Caco-2 (cell line): ENCODE measurements at regions not wholly inside any gene's neighbourhood (a gene's known extent, or its start where the extent isn't known, plus 50 kb on each side); places are given as distances from the start of the nearest gene placed in this dataset.

Experiments used
- BruUV-seq: library from RNA; stranded (reverse); fragments of 400-500 nt; replicated peaks from 2 replicates; lab custom pipeline; 2021; lab: Mats Ljungman, UMichigan
- CTCF ChIA-PET: fragments of 300-600 bp; sonication (Branson Sonifier 250); formaldehyde crosslinking; loops from one replicate; lab custom pipeline; 2022; ENCODE audit warnings: antibody characterized with exemption; lab: Charles Lee
- POLR2A ChIA-PET: fragments of 300-600 bp; sonication (Branson Sonifier 250); formaldehyde crosslinking; loops from one replicate; lab custom pipeline; 2022; ENCODE audit warnings: antibody characterized with exemption; lab: Charles Lee
- DNase-seq, 2 experiments: peaks; one replicate each; pipeline versions ENCODE4 v3.0.0 to v3.0.0-alpha.2; 2020 to 2022
- H3K27me3 ChIP-seq: replicated peaks from 2 replicates; pipeline ENCODE4 v1.6.0; 2011; ENCODE audit warnings: low read length; ENCODE audit not compliant: control insufficient read depth, insufficient read depth
- H3K36me3 ChIP-seq: 2 replicates; pipeline ENCODE4 v1.5.1; 2011; ENCODE audit warnings: low read length; ENCODE audit not compliant: control insufficient read depth, insufficient read depth
- H3K4me1 ChIP-seq: fragments of 250-450 bp; sonication (Bioruptor Pico); 2 replicates; pipeline ENCODE4 v1.5.1; 2020; ENCODE audit warnings: mild to moderate bottlenecking
- H3K4me3 ChIP-seq: 2 replicates; pipeline ENCODE4 v1.5.1; 2011; ENCODE audit warnings: low read depth, mild to moderate bottlenecking, control low read depth, low read length
- H3K9me3 ChIP-seq: fragments of 250-450 bp; sonication (Bioruptor Pico); 2 replicates; pipeline ENCODE4 v1.5.1; 2020; ENCODE audit warnings: mild to moderate bottlenecking, moderate library complexity
- H3K27ac Mint-ChIP-seq: one replicate; pipeline ENCODE4 v1.8.0; 2022; ENCODE audit warnings: mixed read lengths; ENCODE audit not compliant: unreplicated experiment
- H3K27me3 Mint-ChIP-seq: one replicate; pipeline ENCODE4 v1.8.0; 2022; ENCODE audit warnings: mixed read lengths; ENCODE audit not compliant: insufficient read depth, unreplicated experiment
- H3K36me3 Mint-ChIP-seq: one replicate; pipeline ENCODE4 v1.8.0; 2022; ENCODE audit warnings: mild to moderate bottlenecking, mixed read lengths; ENCODE audit not compliant: insufficient read depth, unreplicated experiment
- H3K4me1 Mint-ChIP-seq: one replicate; pipeline ENCODE4 v1.8.0; 2022; ENCODE audit warnings: low read depth, mixed read lengths; ENCODE audit not compliant: unreplicated experiment
- H3K4me3 Mint-ChIP-seq: one replicate; pipeline ENCODE4 v1.8.0; 2022; ENCODE audit warnings: mild to moderate bottlenecking, moderate library complexity, mixed read lengths; ENCODE audit not compliant: unreplicated experiment
- H3K9me3 Mint-ChIP-seq: one replicate; pipeline ENCODE4 v1.8.0; 2022; ENCODE audit warnings: mixed read lengths; ENCODE audit not compliant: unreplicated experiment
- intact Hi-C: fragments of 100-400 bp; cut with micrococcal nuclease; formaldehyde crosslinking; loops from one replicate; pipeline ENCODE4 v1.10.0; 2022; ENCODE audit not compliant: unreplicated experiment
- TF ChIP-seq, protein P1 (sequence below), 2 experiments: fragments of 200-600 bp in 1 of 2; IDR thresholded peaks; 1 replicate in 1 of 2; 2 replicates in 1 of 2; pipeline versions ENCODE4 v1.5.1 to v1.8.0; 2011 to 2022; ENCODE audit warnings: antibody characterized with exemption in 1 of 2, control low read depth in 1 of 2, inconsistent platforms in 1 of 2, low read depth in 1 of 2, low read length in 1 of 2, mild to moderate bottlenecking in 1 of 2, moderate library complexity in 1 of 2; ENCODE audit not compliant: insufficient read depth in 1 of 2, severe bottlenecking in 1 of 2, unreplicated experiment in 1 of 2

DNA sequence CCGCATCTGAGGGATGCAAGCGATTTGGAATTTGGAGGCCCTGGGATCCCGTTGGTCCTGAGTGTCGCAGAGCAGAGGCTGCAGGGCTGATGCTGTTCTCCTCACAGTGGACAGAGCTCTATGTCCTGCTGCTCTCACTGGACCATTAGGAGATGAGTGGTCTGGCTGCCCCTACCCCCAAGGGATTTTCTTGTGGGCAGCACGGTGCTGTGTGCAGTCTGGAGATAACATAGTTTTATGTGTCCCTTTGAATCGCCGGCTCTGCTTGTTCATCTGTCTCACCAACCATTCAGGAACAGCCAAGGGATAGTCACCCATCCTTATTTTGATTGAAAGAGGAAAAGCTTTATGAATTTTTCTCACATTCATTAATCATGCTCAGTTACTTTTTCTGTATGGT lies 49.9 kb downstream of the CHRM3 start:
- no peaks in the 10 kb centered on the region for H3K27me3 Mint-ChIP-seq
- H3K4me3 Mint-ChIP-seq = no peak overlapping the region
- Histone ChIP-seq H3K36me3 (no peaks in the 10 kb centered on the region), H3K9me3 (no peaks in the 10 kb centered on the region), H3K4me3 (no peak overlapping the region), H3K4me1 (no peaks in the 10 kb centered on the region), H3K27me3 (no peaks in the 10 kb centered on the region)
- H3K9me3 Mint-ChIP-seq = no peaks in the 10 kb centered on the region
- H3K36me3 Mint-ChIP-seq = no peaks in the 10 kb centered on the region
- no TSS peak for BruUV-seq
- CTCF ChIA-PET = no interaction called here
- intact Hi-C loops = no loop called here
- H3K27ac Mint-ChIP-seq = no peak overlapping the region
- POLR2A ChIA-PET = no interaction called here
- H3K4me1 Mint-ChIP-seq = no peaks in the 10 kb centered on the region
- DNase-seq = no peak
- TF ChIP-seq, protein P1, sequence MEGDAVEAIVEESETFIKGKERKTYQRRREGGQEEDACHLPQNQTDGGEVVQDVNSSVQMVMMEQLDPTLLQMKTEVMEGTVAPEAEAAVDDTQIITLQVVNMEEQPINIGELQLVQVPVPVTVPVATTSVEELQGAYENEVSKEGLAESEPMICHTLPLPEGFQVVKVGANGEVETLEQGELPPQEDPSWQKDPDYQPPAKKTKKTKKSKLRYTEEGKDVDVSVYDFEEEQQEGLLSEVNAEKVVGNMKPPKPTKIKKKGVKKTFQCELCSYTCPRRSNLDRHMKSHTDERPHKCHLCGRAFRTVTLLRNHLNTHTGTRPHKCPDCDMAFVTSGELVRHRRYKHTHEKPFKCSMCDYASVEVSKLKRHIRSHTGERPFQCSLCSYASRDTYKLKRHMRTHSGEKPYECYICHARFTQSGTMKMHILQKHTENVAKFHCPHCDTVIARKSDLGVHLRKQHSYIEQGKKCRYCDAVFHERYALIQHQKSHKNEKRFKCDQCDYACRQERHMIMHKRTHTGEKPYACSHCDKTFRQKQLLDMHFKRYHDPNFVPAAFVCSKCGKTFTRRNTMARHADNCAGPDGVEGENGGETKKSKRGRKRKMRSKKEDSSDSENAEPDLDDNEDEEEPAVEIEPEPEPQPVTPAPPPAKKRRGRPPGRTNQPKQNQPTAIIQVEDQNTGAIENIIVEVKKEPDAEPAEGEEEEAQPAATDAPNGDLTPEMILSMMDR (IDR thresholded peaks at IDR 0.05; ENCODE audit: insufficient read depth in 1 of 2, low read depth in 1 of 2, low read length in 1 of 2, severe bottlenecking in 1 of 2, unreplicated experiment in 1 of 2) = no peak

DNA sequence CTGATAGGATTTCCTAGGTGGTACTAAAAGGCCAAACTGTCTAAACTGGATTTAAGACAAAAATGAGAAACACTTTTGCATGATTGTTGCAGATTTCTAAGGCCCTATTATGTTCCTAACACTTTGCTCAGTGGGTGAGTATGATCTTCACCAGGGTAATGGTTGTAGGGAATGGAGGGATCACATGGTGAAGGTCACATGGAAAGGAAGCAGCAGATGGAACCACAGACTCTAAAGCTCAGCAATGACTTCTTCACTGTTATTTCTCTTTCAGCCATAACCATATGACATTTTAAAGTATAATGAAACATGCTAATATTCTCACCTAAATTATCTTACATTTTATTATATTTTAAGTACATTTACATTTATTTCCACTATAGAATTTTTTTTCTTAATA lies 51.5 kb downstream of the CHRM3 start:
- H3K9me3 Mint-ChIP-seq = no peaks in the 10 kb centered on the region
- H3K27me3 ChIP-seq = no peaks in the 10 kb centered on the region
- H3K4me3 Mint-ChIP-seq = no peak overlapping the region
- no peaks in the 10 kb centered on the region for H3K27me3 Mint-ChIP-seq
- no peaks in the 10 kb centered on the region for H3K36me3 Mint-ChIP-seq
- H3K27ac Mint-ChIP-seq = no peak overlapping the region
- POLR2A ChIA-PET = no interaction called here
- H3K4me1 ChIP-seq = no peaks in the 10 kb centered on the region
- DNase-seq = no peak
- no peaks in the 10 kb centered on the region for H3K36me3 ChIP-seq
- no TSS peak for BruUV-seq
- TF ChIP-seq, protein P1 (IDR thresholded peaks at IDR 0.05; ENCODE audit: insufficient read depth in 1 of 2, low read depth in 1 of 2, low read length in 1 of 2, severe bottlenecking in 1 of 2, unreplicated experiment in 1 of 2) = no peak
- no peaks in the 10 kb centered on the region for H3K9me3 ChIP-seq
- CTCF ChIA-PET = no interaction called here
- H3K4me3 ChIP-seq = no peak overlapping the region
- H3K4me1 Mint-ChIP-seq = no peaks in the 10 kb centered on the region
- intact Hi-C loops = no loop called here

DNA sequence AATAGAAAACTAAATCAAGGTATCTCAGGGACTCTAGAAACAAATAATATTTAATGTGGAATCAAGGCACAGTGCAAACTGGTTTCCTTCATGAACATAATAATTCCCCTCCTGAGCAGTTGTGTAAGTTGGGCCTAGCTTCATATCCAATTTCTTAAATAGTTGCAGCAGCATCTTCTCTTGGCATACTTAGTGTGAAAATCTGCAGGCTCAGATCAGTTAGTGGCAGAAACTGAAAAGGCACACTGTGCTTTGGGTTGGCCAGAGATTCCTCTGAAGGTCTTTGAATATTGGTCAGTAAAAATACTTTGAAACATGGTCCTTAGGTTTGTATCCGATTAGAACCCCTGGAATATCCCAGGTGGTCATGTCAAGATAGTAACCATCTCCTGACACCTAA lies 52.5 kb downstream of the CHRM3 start:
- no peak for DNase-seq
- Mint-ChIP-seq H3K27me3 (no peaks in the 10 kb centered on the region), H3K4me1 (no peaks in the 10 kb centered on the region), H3K36me3 (no peaks in the 10 kb centered on the region), H3K9me3 (no peaks in the 10 kb centered on the region), H3K27ac (no peak overlapping the region), H3K4me3 (no peak overlapping the region)
- POLR2A ChIA-PET = no interaction called here
- Histone ChIP-seq H3K4me1 (no peaks in the 10 kb centered on the region), H3K27me3 (no peaks in the 10 kb centered on the region), H3K4me3 (no peak overlapping the region), H3K9me3 (no peaks in the 10 kb centered on the region), H3K36me3 (no peaks in the 10 kb centered on the region)
- intact Hi-C loops = no loop called here
- TF ChIP-seq, protein P1 (IDR thresholded peaks at IDR 0.05; ENCODE audit: insufficient read depth in 1 of 2, low read depth in 1 of 2, low read length in 1 of 2, severe bottlenecking in 1 of 2, unreplicated experiment in 1 of 2) = no peak
- no TSS peak for BruUV-seq
- CTCF ChIA-PET = no interaction called here
